T1000 (cell line): ENCODE measurements at regions not wholly inside any gene's neighbourhood (a gene's known extent, or its start where the extent isn't known, plus 50 kb on each side); places are given as distances from the start of the nearest gene placed in this dataset.

Experiments
- DNase-seq: peaks from one replicate; lab custom pipeline; 2025; ENCODE audit warnings: mixed read lengths; lab: John Stamatoyannopoulos, UW

- no peak for DNase-seq
Measured at GRCh38 chr6:145383428-145383827, 351.9 kb downstream of the EPM2A start.

GRCh38 chr6:145384503-145384902, 350.8 kb downstream of the EPM2A start:
- DNase-seq = no peak

- DNase-seq = no peak
Measured at GRCh38 chr6:145396499-145396898, 338.8 kb downstream of the EPM2A start.

- DNase-seq = no peak
Measured at GRCh38 chr6:145400508-145400907, 334.8 kb downstream of the EPM2A start.

GRCh38 chr6:145405006-145405551, 330.2 kb downstream of the EPM2A start:
- no peak for DNase-seq

- DNase-seq = no peak
Measured at GRCh38 chr6:145406783-145407182, 328.5 kb downstream of the EPM2A start.

GRCh38 chr6:145415616-145416015, 319.7 kb downstream of the EPM2A start:
- DNase-seq = no peak

- no peak for DNase-seq
Measured at GRCh38 chr6:145420599-145420998, 314.7 kb downstream of the EPM2A start.

GRCh38 chr6:145423936-145424335, 311.4 kb downstream of the EPM2A start:
- no peak for DNase-seq

- no peak for DNase-seq
Measured at GRCh38 chr6:145427232-145427631, 308.1 kb downstream of the EPM2A start.

- no peak for DNase-seq
Measured at GRCh38 chr6:145428706-145429105, 306.6 kb downstream of the EPM2A start.

GRCh38 chr6:145442110-145442509, 293.2 kb downstream of the EPM2A start:
- no peak for DNase-seq

GRCh38 chr6:145445674-145446073, 289.6 kb downstream of the EPM2A start:
- no peak for DNase-seq

GRCh38 chr6:145451029-145451428, 284.3 kb downstream of the EPM2A start:
- DNase-seq = no peak

- no peak for DNase-seq
Measured at GRCh38 chr6:145453376-145453775, 281.9 kb downstream of the EPM2A start.

- DNase-seq = no peak
Measured at GRCh38 chr6:145454006-145454405, 281.3 kb downstream of the EPM2A start.

GRCh38 chr6:145457556-145457955, 277.8 kb downstream of the EPM2A start:
- no peak for DNase-seq

GRCh38 chr6:145468534-145468933, 266.8 kb downstream of the EPM2A start:
- no peak for DNase-seq

- no peak for DNase-seq
Measured at GRCh38 chr6:145469021-145469420, 266.3 kb downstream of the EPM2A start.

- no peak for DNase-seq
Measured at GRCh38 chr6:145475794-145476396, 259.4 kb downstream of the EPM2A start.

- DNase-seq = no peak
Measured at GRCh38 chr6:145480024-145480423, 255.3 kb downstream of the EPM2A start.

GRCh38 chr6:145483191-145483996, 251.9 kb downstream of the EPM2A start:
- no peak for DNase-seq

GRCh38 chr6:145485288-145485687, 250.0 kb downstream of the EPM2A start:
- DNase-seq = no peak
